ENCODE measurements at regions not wholly inside any gene's neighbourhood (a gene's known extent, or its start where the extent isn't known, plus 50 kb on each side); places are given as distances from the start of the nearest gene placed in this dataset.
"Not testable (repeated sequence)": the region's sequence is repeated elsewhere in the genome, so short reads cannot be mapped to it uniquely, and the experiment has no call there.

GRCh38 chr10:80753612-80754011, 215.9 kb downstream of the SH2D4B start:
- DNase-seq = no peak

GRCh38 chr10:80755893-80756292, 218.2 kb downstream of the SH2D4B start:
- no peak for DNase-seq

DNA sequence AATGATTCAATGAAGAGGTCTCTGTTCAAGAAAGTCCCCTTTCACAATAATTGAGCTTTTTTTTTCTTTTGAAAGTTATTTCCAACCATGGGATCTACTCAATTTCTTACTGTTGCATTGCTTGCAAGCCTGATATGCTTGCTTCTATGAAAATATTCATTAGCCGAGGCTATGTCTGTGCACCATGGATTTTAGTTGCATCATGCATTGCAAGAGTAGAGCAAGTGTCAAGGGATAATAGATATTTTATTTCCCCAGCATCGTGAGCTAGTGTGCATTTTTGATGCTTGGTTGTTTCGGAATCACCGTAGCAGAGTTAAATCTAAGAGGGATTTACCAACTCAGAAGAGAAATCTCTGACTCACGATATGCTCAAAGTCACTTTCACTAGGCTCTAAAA, 222.0 kb downstream of the SH2D4B start:
- no peak for DNase-seq

GRCh38 chr10:80760914-80761371, 223.2 kb downstream of the SH2D4B start:
- DNase-seq = no peak

DNA sequence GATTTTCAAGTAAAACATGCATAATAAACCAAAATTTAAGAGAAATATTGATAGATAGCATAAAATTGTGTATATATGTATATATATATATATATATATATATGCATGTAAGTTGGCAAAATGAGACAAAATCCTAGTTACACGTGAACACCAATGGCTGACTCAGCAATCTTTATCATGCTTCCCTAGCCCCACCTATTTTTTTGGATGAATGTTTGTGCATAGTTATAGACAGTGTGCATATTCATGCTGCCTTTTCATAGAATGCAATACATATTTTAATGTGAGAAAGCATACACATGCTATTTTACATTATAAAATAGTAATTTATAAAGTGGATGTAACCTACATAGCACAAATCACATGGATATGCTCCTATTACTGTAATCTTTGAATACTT, 230.3 kb downstream of the SH2D4B start:
- no peak for DNase-seq

DNA sequence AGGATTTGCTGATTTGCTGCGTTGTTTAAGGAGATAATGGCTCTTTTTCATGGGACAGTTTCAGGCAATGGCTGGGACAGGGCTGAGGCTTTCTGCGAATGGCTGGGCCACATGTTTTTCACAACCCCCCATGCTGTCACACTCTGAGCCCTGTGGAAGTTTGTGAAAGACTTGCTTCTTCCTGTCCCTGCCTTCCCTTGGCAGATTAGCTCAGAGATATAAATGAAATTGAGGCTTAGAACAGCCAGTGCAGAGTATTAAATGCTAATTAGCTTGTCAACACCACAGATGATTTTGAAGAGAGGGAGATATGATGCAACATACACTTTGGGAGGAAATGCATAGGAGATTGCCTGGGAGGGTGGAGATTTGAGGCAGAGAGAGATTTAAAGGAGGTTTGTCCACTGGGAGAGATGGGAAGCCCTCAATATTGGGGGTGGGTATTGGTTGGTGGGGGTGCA, 232.0 kb downstream of the SH2D4B start:
- DNase-seq = no peak

GRCh38 chr10:80770239-80770638, 232.5 kb downstream of the SH2D4B start:
- no peak for DNase-seq

GRCh38 chr10:80771285-80771684, 233.6 kb downstream of the SH2D4B start:
- no peak for DNase-seq

- DNase-seq = no peak
These were observed 234.3 kb downstream of the SH2D4B start for GRCh38 chr10:80771902-80772555.

DNA sequence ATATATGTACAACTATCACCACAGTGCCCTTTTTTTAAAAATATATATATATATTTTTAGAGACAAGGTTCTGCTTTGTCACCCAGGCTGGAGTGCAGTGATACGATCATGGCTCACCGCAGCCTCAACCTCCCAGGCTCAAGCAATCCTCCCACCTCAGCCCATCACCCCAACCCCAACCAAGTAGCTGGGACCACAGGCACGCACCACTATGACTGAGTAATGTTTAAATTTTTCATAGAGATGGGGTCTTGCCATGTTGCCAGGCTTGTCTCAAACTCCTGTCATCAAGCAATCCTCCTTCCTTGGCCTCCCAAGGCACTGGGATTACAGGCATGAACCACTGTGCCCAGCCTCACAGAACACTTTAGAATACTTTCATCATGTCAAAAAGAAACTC, 234.9 kb downstream of the SH2D4B start:
- no peak for DNase-seq

DNA sequence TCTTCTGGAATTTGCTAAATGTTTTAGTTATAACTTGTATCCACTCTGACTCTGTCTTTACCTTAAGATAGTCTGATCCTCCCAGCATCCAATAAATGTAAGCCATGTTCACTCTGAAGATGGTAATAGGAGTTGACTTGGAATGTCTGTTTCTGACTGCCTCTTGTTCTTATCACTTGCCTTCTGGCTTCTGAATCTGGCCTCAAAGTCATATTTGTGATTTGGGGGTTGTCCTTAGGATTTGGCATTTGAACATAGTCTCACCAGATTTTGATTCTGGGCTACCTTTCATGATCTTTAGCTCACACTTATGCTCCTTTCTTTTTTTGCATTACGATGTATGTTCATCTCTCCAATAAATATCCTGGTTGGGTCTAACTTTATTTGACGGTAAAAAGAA, 247.0 kb downstream of the SH2D4B start:
- no peak for DNase-seq

- DNase-seq = no peak
These were observed 248.6 kb downstream of the SH2D4B start for GRCh38 chr10:80786322-80786721.

- DNase-seq = no peak
These were observed 250.2 kb downstream of the SH2D4B start for GRCh38 chr10:80787952-80788351.

GRCh38 chr10:80794994-80795393, 257.3 kb downstream of the SH2D4B start:
- no peak for DNase-seq

DNA sequence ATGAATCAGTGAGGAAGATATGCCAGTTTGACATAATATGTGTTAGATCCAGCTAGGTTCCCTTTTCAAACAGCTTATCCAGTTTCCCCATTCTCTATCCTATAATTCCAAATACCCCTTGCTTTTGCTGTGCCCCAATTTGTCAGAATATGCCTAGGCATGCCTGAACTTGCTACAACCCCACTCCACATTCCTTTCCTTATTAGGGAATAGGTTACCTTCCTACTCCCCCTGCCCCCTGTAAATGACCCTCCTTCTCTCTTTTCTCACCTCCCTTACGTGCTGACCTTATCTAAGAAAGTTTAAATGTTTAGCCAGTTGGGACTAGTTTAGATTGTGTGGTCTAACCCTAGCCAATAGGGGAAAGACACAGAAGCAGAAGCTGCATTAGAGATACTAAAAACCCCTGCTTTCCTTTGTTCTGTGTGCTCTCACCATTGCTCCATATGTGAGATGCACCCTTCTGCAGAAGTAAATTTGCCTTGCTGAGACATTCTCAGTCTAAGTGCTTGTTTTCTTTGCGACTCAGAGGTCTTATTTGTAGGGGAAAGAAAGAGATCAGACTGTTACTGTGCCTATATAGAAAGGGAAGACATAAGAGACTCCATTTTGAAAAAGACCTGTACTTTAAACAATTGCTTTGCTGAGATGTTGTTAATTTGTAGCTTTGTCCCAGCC, 267.8 kb downstream of the SH2D4B start:
- no peak for DNase-seq

DNA sequence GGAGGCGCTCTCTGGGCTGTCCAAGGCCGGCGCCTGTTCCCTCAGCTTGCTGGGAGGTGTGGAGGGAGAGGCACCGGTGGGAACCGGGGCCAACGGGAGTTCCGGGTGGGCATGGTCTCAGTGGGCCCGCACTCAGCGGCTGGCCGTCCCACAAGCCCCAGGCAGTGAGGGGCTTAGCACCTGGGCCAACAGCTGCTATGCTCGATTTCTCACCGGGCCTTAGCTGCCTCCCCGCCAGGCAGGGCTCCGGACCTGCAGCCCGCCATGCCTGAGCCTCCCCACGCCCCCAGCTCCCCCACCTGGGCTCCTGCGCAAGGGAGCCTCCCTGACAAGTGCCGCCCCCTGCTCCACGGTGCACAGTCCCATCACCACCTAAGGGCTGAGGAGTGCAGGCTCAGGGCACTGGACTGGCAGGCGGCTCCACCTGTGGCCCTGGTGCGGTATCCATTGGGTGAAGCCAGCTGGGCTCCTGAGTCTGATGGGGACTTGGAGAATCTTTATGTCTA, 276.5 kb downstream of the SH2D4B start:
- no peak for DNase-seq

GRCh38 chr10:80829151-80829550, 291.4 kb downstream of the SH2D4B start:
- DNase-seq = no peak

DNA sequence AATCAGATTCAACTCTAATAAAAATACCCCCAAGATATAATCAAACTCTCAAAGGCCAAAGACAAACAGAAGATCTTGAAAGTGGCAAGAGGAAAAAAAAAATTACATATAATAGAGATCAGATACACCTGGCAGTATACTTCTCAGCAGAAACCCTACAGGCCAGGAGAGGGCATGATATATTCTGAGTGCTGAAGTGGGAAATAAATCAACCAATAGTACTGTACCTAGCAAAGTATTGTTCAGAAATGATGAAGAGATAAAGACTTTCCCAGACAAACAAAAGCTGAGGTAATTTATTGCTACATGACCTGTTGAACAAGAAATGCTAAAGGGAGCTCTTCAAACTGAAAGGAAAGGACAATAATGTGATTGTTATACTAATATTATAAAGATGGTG, 291.9 kb downstream of the SH2D4B start:
- no peak for DNase-seq

DNA sequence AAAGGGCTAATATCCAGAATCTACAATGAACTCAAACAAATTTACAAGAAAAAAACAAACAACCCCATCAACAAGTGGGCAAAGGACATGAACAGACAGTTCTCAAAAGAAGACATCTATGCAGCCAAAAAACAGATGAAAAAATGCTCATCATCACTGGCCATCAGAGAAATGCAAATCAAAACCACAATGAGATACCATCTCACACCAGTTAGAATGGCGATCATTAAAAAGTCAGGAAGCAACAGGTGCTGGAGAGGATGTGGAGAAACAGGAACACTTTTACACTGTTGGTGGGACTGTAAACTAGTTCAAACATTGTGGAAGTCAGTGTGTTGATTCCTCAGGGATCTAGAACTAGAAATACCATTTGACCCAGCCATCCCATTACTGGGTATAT, 295.0 kb downstream of the SH2D4B start:
- not testable (repeated sequence) for DNase-seq

DNA sequence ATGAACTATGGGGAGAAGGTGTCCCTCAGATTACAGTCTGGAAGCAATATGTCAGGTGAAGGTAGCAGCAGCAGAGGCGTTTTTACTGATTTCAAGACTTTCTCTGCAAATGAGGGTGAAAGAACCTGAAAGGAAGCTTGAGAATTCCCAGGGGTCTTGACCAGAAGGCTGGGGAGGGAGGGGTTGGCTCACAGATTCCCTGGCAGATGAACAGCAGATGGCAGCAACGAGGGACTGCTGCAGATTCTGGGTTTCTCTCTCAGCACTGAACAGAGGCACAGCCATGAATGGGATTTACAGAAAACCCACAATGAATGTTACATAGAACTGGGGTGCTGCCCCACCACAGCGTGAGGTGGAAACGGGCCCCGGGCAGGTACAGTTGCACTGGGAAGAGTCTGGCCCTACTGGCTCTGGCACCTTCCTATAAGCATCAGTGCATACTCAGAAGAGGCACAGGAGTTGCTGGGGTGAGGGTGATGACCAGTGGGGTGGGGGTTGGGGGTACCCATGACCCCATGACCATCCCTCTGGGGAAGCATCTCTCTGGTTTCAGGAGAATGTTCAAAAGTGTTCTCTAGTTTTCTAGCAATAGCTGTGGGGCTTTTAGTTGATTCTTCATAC, 317.8 kb downstream of the SH2D4B start:
- no peak for DNase-seq

- DNase-seq = no peak
These were observed 318.5 kb downstream of the SH2D4B start for GRCh38 chr10:80856186-80856585.

- not testable (repeated sequence) for DNase-seq
These were observed 321.6 kb downstream of the SH2D4B start for GRCh38 chr10:80859279-80859678.

DNA sequence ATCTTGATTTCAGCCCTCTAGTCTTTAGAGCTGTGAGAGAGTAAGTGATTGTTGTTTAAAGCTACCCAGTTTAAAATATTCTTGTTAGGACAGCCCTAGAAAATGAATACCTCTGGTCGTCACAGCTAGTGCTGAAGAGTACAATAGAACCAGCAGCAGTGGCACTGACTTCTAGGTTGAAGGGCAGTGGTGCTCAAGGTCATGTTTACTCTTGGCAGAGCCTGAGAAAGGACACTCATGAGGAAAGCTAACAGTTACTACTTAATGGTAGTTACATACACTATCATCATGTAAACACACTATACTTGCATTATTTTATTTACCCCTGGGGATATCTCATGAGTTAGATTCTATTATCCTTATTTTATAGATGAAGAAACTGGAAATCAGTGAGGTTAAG, 323.0 kb downstream of the SH2D4B start:
- no peak for DNase-seq

DNA sequence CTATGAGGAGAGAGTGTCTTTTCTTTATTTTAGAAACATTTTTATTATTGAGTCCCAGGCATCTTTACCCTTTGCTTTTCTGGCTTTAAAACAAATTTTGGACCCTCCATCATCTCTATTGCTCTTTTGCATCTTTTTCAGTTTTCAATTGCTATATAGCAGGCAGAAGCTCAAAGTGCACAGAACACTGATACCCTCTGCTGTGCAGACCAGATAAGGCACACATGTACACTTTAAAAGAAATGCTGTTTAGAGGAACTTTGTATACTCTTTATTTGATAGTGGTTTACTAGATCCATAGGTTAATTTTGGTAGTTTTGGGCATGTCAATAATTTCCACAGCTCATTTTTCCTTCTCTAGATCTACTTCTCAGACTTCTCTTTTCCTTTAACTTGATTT, 324.2 kb downstream of the SH2D4B start:
- no peak for DNase-seq

Measured in inflammatory macrophage treated with lipopolysaccharide for 4 hours (primary cell).